ENCODE measurements at regions not wholly inside any gene's neighbourhood (a gene's known extent, or its start where the extent isn't known, plus 50 kb on each side); places are given as distances from the start of the nearest gene placed in this dataset.

- TF ChIP-seq CTCF (IDR thresholded peaks at IDR 0.05; ENCODE audit: poor library complexity, severe bottlenecking), result no peak
- TF ChIP-seq RAD21 (conservative IDR thresholded peaks at IDR 0.05), result peak; percentile 13
- peak; percentile 46 for TF ChIP-seq POLR2AphosphoS5 (IDR thresholded peaks at IDR 0.05)
- no peak for TF ChIP-seq EZH2 (IDR thresholded peaks at IDR 0.05; ENCODE audit: borderline replicate concordance, insufficient read depth, low read length, poor library complexity, severe bottlenecking)
- peak; percentile 77 for TF ChIP-seq EP300 (conservative IDR thresholded peaks at IDR 0.05; ENCODE audit: poor library complexity, severe bottlenecking)
- no peak for TF ChIP-seq TAF1 (IDR thresholded peaks at IDR 0.05; ENCODE audit: low read depth)
These were observed 635.1 kb upstream of the STXBP6 start for GRCh38 chr14:25685004-25685403.
